Hepatocyte (in vitro differentiated cells): ENCODE measurements at regions not wholly inside any gene's neighbourhood (a gene's known extent, or its start where the extent isn't known, plus 50 kb on each side); places are given as distances from the start of the nearest gene placed in this dataset.

Source experiments
- EZH2 ChIP-seq: fragments of 200-600 bp; sonication (generic); IDR thresholded peaks from 2 replicates; pipeline ENCODE4 v1.6.1; 2016; ENCODE audit warnings: antibody characterized with exemption, mild to moderate bottlenecking, borderline replicate concordance
- EZH2phosphoT487 ChIP-seq: fragments of 200-600 bp; sonication (generic); IDR thresholded peaks from one replicate; pipeline ENCODE4 v1.6.1; 2018; ENCODE audit warnings: antibody characterized with exemption, mild to moderate bottlenecking, low read depth, moderate library complexity; ENCODE audit not compliant: unreplicated experiment, severe bottlenecking
- TF ChIP-seq, protein P1 (sequence below): fragments of 200-600 bp; sonication (generic); IDR thresholded peaks from 2 replicates; pipeline ENCODE4 v1.5.1; 2016; ENCODE audit warnings: antibody characterized with exemption, mild to moderate bottlenecking; ENCODE audit not compliant: poor library complexity

DNA sequence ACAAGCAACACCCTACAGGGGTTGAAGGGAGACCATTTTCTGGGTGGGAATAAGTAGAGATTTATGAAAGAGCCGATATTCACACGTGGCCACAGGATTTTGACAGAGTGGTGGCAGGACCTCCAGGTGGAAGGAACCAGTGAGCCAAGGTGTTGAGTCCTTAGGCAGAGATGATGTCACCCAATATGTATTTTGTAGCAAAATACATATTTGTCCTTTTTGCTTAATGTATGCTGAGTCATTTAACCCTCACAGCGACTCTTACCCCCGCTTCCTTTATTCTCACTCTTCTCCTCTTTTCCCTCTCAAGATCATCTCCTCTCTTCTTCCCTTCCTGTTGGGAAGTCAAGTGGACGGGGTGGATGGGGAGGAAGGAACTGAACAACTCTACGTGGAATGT lies 215.7 kb upstream of the S1PR3 start:
- TF ChIP-seq EZH2phosphoT487 (no peak), EZH2 (no peak)
- TF ChIP-seq, protein P1, sequence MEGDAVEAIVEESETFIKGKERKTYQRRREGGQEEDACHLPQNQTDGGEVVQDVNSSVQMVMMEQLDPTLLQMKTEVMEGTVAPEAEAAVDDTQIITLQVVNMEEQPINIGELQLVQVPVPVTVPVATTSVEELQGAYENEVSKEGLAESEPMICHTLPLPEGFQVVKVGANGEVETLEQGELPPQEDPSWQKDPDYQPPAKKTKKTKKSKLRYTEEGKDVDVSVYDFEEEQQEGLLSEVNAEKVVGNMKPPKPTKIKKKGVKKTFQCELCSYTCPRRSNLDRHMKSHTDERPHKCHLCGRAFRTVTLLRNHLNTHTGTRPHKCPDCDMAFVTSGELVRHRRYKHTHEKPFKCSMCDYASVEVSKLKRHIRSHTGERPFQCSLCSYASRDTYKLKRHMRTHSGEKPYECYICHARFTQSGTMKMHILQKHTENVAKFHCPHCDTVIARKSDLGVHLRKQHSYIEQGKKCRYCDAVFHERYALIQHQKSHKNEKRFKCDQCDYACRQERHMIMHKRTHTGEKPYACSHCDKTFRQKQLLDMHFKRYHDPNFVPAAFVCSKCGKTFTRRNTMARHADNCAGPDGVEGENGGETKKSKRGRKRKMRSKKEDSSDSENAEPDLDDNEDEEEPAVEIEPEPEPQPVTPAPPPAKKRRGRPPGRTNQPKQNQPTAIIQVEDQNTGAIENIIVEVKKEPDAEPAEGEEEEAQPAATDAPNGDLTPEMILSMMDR = no peak
